Astrocyte (in vitro differentiated cells and primary cell): ENCODE measurements at regions not wholly inside any gene's neighbourhood (a gene's known extent, or its start where the extent isn't known, plus 50 kb on each side); places are given as distances from the start of the nearest gene placed in this dataset.

Experiments used
- DNase-seq: peaks from one replicate; pipeline ENCODE4 v3.0.0-alpha.2; 2010; ENCODE audit warnings: low read depth
- FAIRE-seq: peaks from 2 replicates; lab custom pipeline; 2011; peaks lifted over from hg19 to GRCh38; lab: Jason Lieb, UNC
- H2AFZ ChIP-seq: 2 replicates; pipeline ENCODE4 v1.6.0; 2012; ENCODE audit warnings: low read depth, low read length, inconsistent platforms
- H3K27ac ChIP-seq: 2 replicates; pipeline ENCODE4 v1.5.1; 2011; ENCODE audit warnings: low read depth, low read length, inconsistent platforms
- H3K27me3 ChIP-seq: 2 replicates; pipeline ENCODE4 v1.6.0; 2011; ENCODE audit warnings: low read length, inconsistent platforms; ENCODE audit not compliant: insufficient read depth
- H3K36me3 ChIP-seq: 2 replicates; pipeline ENCODE4 v1.5.1; 2011; ENCODE audit warnings: low read length, inconsistent platforms; ENCODE audit not compliant: insufficient read depth
- H3K4me1 ChIP-seq: 2 replicates; pipeline ENCODE4 v1.5.1; 2011; ENCODE audit warnings: low read length, inconsistent platforms; ENCODE audit not compliant: insufficient read depth
- H3K4me2 ChIP-seq: 2 replicates; pipeline ENCODE4 v1.6.0; 2012; ENCODE audit warnings: low read length, inconsistent platforms
- H3K4me3 ChIP-seq: 2 replicates; pipeline ENCODE4 v1.5.1; 2011; ENCODE audit warnings: low read depth, mild to moderate bottlenecking, low read length, inconsistent platforms; ENCODE audit not compliant: insufficient read depth
- H3K79me2 ChIP-seq: 2 replicates; pipeline ENCODE4 v1.6.0; 2012; ENCODE audit warnings: mild to moderate bottlenecking, low read length, inconsistent platforms; ENCODE audit not compliant: insufficient read depth
- H3K9ac ChIP-seq: 2 replicates; pipeline ENCODE4 v1.6.0; 2012; ENCODE audit warnings: mild to moderate bottlenecking, low read length, inconsistent platforms
- H3K9me3 ChIP-seq: 2 replicates; pipeline ENCODE4 v1.5.1; 2012; ENCODE audit warnings: low read depth, mild to moderate bottlenecking, low read length, inconsistent platforms; ENCODE audit not compliant: insufficient read depth
- H4K20me1 ChIP-seq: 2 replicates; pipeline ENCODE4 v1.6.0; 2012; ENCODE audit warnings: low read length, inconsistent platforms; ENCODE audit not compliant: insufficient read depth
- H3K27ac Mint-ChIP-seq: one replicate; pipeline ENCODE4 v1.8.0; 2021; ENCODE audit warnings: mild to moderate bottlenecking, mixed read lengths; ENCODE audit not compliant: unreplicated experiment
- H3K27me3 Mint-ChIP-seq: one replicate; pipeline ENCODE4 v1.8.0; 2021; ENCODE audit warnings: low read depth, mixed read lengths; ENCODE audit not compliant: unreplicated experiment
- H3K36me3 Mint-ChIP-seq: one replicate; pipeline ENCODE4 v1.8.0; 2021; ENCODE audit warnings: low read depth, mixed read lengths; ENCODE audit not compliant: unreplicated experiment
- H3K4me1 Mint-ChIP-seq: one replicate; pipeline ENCODE4 v1.8.0; 2021; ENCODE audit warnings: low read depth, mixed read lengths; ENCODE audit not compliant: unreplicated experiment
- H3K4me3 Mint-ChIP-seq: one replicate; pipeline ENCODE4 v1.8.0; 2021; ENCODE audit warnings: mild to moderate bottlenecking, moderate library complexity, mixed read lengths; ENCODE audit not compliant: unreplicated experiment
- H3K9me3 Mint-ChIP-seq: one replicate; pipeline ENCODE4 v1.8.0; 2021; ENCODE audit warnings: mild to moderate bottlenecking, mixed read lengths; ENCODE audit not compliant: unreplicated experiment
- EZH2 ChIP-seq: IDR thresholded peaks from 2 replicates; pipeline ENCODE4 v1.6.1; 2012; ENCODE audit warnings: mild to moderate bottlenecking, low read length, inconsistent platforms; ENCODE audit not compliant: insufficient read depth
- TF ChIP-seq, protein P1 (sequence below): IDR thresholded peaks from 2 replicates; pipeline ENCODE4 v1.5.1; 2011; ENCODE audit warnings: low read depth, mild to moderate bottlenecking, inconsistent platforms, low read length, moderate library complexity; ENCODE audit not compliant: insufficient read depth

DNA sequence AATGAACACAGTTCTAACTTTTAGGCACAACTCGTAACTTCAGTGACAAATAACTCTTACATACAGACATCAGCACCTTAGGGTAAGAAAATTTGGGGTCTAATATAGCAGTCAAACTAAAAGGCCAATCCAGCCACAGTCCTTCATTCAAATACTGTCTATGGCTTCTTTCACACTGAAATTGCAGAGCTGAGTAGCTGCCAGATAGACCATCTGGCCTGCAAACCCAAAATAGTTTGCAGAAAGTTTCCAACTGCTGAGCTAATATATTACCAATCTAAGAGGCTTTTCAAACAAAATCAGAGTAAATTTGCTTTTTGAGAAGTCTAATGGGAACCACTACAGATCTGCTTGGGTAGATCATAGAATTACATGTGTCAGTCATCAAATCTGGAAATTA, 183.4 kb downstream of the GALR1 start:
- TF ChIP-seq, protein P1, sequence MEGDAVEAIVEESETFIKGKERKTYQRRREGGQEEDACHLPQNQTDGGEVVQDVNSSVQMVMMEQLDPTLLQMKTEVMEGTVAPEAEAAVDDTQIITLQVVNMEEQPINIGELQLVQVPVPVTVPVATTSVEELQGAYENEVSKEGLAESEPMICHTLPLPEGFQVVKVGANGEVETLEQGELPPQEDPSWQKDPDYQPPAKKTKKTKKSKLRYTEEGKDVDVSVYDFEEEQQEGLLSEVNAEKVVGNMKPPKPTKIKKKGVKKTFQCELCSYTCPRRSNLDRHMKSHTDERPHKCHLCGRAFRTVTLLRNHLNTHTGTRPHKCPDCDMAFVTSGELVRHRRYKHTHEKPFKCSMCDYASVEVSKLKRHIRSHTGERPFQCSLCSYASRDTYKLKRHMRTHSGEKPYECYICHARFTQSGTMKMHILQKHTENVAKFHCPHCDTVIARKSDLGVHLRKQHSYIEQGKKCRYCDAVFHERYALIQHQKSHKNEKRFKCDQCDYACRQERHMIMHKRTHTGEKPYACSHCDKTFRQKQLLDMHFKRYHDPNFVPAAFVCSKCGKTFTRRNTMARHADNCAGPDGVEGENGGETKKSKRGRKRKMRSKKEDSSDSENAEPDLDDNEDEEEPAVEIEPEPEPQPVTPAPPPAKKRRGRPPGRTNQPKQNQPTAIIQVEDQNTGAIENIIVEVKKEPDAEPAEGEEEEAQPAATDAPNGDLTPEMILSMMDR: no peak
- no peak for TF ChIP-seq EZH2
- Histone ChIP-seq H3K9ac (no peak overlapping the region), H4K20me1 (no peaks in the 10 kb centered on the region), H3K27ac (no peak overlapping the region), H3K79me2 (no peaks in the 10 kb centered on the region), H2AFZ (no peak overlapping the region), H3K4me3 (no peak overlapping the region), H3K9me3 (no peaks in the 10 kb centered on the region), H3K36me3 (no peaks in the 10 kb centered on the region), H3K27me3 (no peaks in the 10 kb centered on the region), H3K4me2 (no peak overlapping the region), H3K4me1 (no peaks in the 10 kb centered on the region)
- no peaks in the 10 kb centered on the region for H3K4me1 Mint-ChIP-seq
- no peak for DNase-seq
- FAIRE-seq: no peak
- H3K4me3 Mint-ChIP-seq: no peak overlapping the region
- no peaks in the 10 kb centered on the region for H3K36me3 Mint-ChIP-seq
- no peak overlapping the region for H3K27ac Mint-ChIP-seq
- H3K9me3 Mint-ChIP-seq: no peaks in the 10 kb centered on the region
- no peaks in the 10 kb centered on the region for H3K27me3 Mint-ChIP-seq

DNA sequence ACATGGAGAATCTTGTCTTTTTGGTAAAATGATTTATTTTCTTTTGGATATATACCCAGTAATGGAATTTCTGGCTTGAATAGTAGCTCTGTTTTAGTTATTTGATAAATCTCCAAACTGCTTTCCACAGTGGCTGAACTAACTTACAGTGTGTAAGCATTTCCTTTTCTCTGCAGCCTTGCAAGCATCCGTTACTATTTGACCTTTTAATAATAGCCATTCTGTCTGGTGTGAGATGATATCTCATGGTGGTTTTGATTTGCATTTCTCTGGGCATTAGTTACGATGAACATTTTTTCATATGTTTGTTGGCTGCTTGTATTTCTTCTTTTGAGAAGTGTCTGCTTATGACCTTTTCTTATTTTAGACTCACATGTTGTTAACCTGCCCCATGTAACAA, 190.2 kb downstream of the GALR1 start:
- peaks cover 13% of the 10 kb centered on the region for H3K27me3 Mint-ChIP-seq
- no peak overlapping the region for H3K4me3 Mint-ChIP-seq
- Histone ChIP-seq H3K4me1 (no peaks in the 10 kb centered on the region), H3K9ac (no peak overlapping the region), H2AFZ (no peak overlapping the region), H3K27ac (no peak overlapping the region), H3K4me3 (no peak overlapping the region), H4K20me1 (no peaks in the 10 kb centered on the region), H3K79me2 (no peaks in the 10 kb centered on the region), H3K36me3 (no peaks in the 10 kb centered on the region), H3K4me2 (no peak overlapping the region), H3K27me3 (no peaks in the 10 kb centered on the region), H3K9me3 (peaks cover 3% of the 10 kb centered on the region)
- FAIRE-seq (no peak), DNase-seq (no peak)
- H3K9me3 Mint-ChIP-seq: peaks cover 2% of the 10 kb centered on the region
- no peaks in the 10 kb centered on the region for H3K4me1 Mint-ChIP-seq
- no peaks in the 10 kb centered on the region for H3K36me3 Mint-ChIP-seq
- TF ChIP-seq, protein P1: no peak
- TF ChIP-seq EZH2: no peak
- no peak overlapping the region for H3K27ac Mint-ChIP-seq

GRCh38 chr18:77442393-77442792, 192.7 kb downstream of the GALR1 start:
- Histone ChIP-seq H3K36me3 (no peaks in the 10 kb centered on the region), H4K20me1 (no peaks in the 10 kb centered on the region), H3K4me2 (no peak overlapping the region), H3K4me1 (no peaks in the 10 kb centered on the region), H2AFZ (no peak overlapping the region), H3K9ac (no peak overlapping the region), H3K27me3 (no peaks in the 10 kb centered on the region), H3K4me3 (no peak overlapping the region), H3K79me2 (no peaks in the 10 kb centered on the region), H3K27ac (no peak overlapping the region), H3K9me3 (peaks cover 3% of the 10 kb centered on the region)
- no peak for FAIRE-seq
- Mint-ChIP-seq H3K27ac (no peak overlapping the region), H3K9me3 (peaks cover 2% of the 10 kb centered on the region), H3K4me3 (no peak overlapping the region), H3K36me3 (no peaks in the 10 kb centered on the region), H3K4me1 (no peaks in the 10 kb centered on the region), H3K27me3 (peaks cover 14% of the 10 kb centered on the region)
- TF ChIP-seq, protein P1: no peak
- TF ChIP-seq EZH2: no peak
- DNase-seq: no peak
